Thoracic aorta (tissue), 2 donors: ENCODE measurements at regions not wholly inside any gene's neighbourhood (a gene's known extent, or its start where the extent isn't known, plus 50 kb on each side); places are given as distances from the start of the nearest gene placed in this dataset.

Experiments
- ATAC-seq: fragments of 150-250 bp; one replicate; pipeline ENCODE4 v1.8.0; 2017; ENCODE audit warnings: low read depth; ENCODE audit not compliant: insufficient number of reproducible peaks, low FRiP score
- DNase-seq: peaks from one replicate; pipeline ENCODE4 v3.0.0-alpha.2; 2020; ENCODE audit warnings: low spot score
- H3K27ac ChIP-seq, 2 donors: fragments of 200-600 bp; sonication (generic); 1 replicate in 1 of 2; 2 replicates in 1 of 2; pipeline ENCODE4 v1.5.1; 2016; ENCODE audit warnings: mild to moderate bottlenecking in 2 of 2, moderate library complexity in 2 of 2
- H3K27me3 ChIP-seq: fragments of 200-600 bp; sonication (generic); replicated peaks from 2 replicates; pipeline ENCODE4 v1.6.0; 2016; ENCODE audit warnings: mild to moderate bottlenecking; ENCODE audit not compliant: insufficient read depth
- H3K36me3 ChIP-seq: fragments of 200-600 bp; sonication (generic); one replicate; pipeline ENCODE4 v1.5.1; 2016
- H3K4me1 ChIP-seq, 2 donors: fragments of 200-600 bp; sonication (generic); 1 replicate in 1 of 2; 2 replicates in 1 of 2; pipeline versions ENCODE4 v1.5.1 to v1.6.0; 2016; ENCODE audit warnings: low read depth in 2 of 2, mild to moderate bottlenecking in 1 of 2; ENCODE audit not compliant: control insufficient read depth in 1 of 2
- H3K4me3 ChIP-seq: fragments of 200-600 bp; sonication (generic); 2 replicates; pipeline ENCODE4 v1.5.1; 2016; ENCODE audit warnings: mild to moderate bottlenecking
- H3K9me3 ChIP-seq: fragments of 200-600 bp; sonication (generic); 2 replicates; pipeline ENCODE4 v1.5.1; 2016
- CTCF ChIP-seq: fragments of 200-600 bp; sonication (generic); IDR thresholded peaks from one replicate; pipeline ENCODE4 v1.5.1; 2019; ENCODE audit warnings: antibody characterized with exemption

GRCh38 chr2:80887841-80888378 lies 583.4 kb upstream of the LRRTM1 start:
- Histone ChIP-seq H3K27ac (no peak overlapping the region), H3K4me3 (no peak overlapping the region), H3K4me1 (no peaks in the 10 kb centered on the region), H3K27me3 (no peaks in the 10 kb centered on the region), H3K9me3 (no peaks in the 10 kb centered on the region), H3K36me3 (no peaks in the 10 kb centered on the region)
- no peak for ATAC-seq
- DNase-seq = no peak
- TF ChIP-seq CTCF = no peak

- H3K4me1 ChIP-seq = no peaks in the 10 kb centered on the region
- no peaks in the 10 kb centered on the region for H3K27me3 ChIP-seq
- no peak overlapping the region for H3K27ac ChIP-seq
- no peaks in the 10 kb centered on the region for H3K36me3 ChIP-seq
- ATAC-seq = no peak
- no peak for DNase-seq
- no peaks in the 10 kb centered on the region for H3K9me3 ChIP-seq
- TF ChIP-seq CTCF = no peak
- H3K4me3 ChIP-seq = no peak overlapping the region
Measured at GRCh38 chr2:80874374-80874773, 569.8 kb upstream of the LRRTM1 start.

- ATAC-seq (no peak), DNase-seq (no peak)
- Histone ChIP-seq H3K27ac (no peak overlapping the region), H3K9me3 (no peaks in the 10 kb centered on the region), H3K27me3 (no peaks in the 10 kb centered on the region), H3K4me3 (no peak overlapping the region), H3K4me1 (no peaks in the 10 kb centered on the region), H3K36me3 (no peaks in the 10 kb centered on the region)
- no peak for TF ChIP-seq CTCF
Measured at GRCh38 chr2:80869858-80870438, 565.4 kb upstream of the LRRTM1 start.

GRCh38 chr2:80863147-80863714 lies 558.7 kb upstream of the LRRTM1 start:
- Histone ChIP-seq H3K4me3 (no peak overlapping the region), H3K27me3 (no peaks in the 10 kb centered on the region), H3K36me3 (no peaks in the 10 kb centered on the region), H3K27ac (no peak overlapping the region), H3K4me1 (no peaks in the 10 kb centered on the region), H3K9me3 (no peaks in the 10 kb centered on the region)
- TF ChIP-seq CTCF = no peak
- ATAC-seq = no peak
- DNase-seq = no peak

- no peak for ATAC-seq
- H3K27me3 ChIP-seq = no peaks in the 10 kb centered on the region
- TF ChIP-seq CTCF = no peak
- no peaks in the 10 kb centered on the region for H3K4me1 ChIP-seq
- no peak overlapping the region for H3K4me3 ChIP-seq
- H3K27ac ChIP-seq = no peak overlapping the region
- H3K36me3 ChIP-seq = no peaks in the 10 kb centered on the region
- H3K9me3 ChIP-seq = no peaks in the 10 kb centered on the region
- no peak for DNase-seq
Measured at GRCh38 chr2:80858965-80859364, 554.4 kb upstream of the LRRTM1 start.
